ENCODE measurements at regions not wholly inside any gene's neighbourhood (a gene's known extent, or its start where the extent isn't known, plus 50 kb on each side); places are given as distances from the start of the nearest gene placed in this dataset.
"Not testable (repeated sequence)": the region's sequence is repeated elsewhere in the genome, so short reads cannot be mapped to it uniquely, and the experiment has no call there.

DNA sequence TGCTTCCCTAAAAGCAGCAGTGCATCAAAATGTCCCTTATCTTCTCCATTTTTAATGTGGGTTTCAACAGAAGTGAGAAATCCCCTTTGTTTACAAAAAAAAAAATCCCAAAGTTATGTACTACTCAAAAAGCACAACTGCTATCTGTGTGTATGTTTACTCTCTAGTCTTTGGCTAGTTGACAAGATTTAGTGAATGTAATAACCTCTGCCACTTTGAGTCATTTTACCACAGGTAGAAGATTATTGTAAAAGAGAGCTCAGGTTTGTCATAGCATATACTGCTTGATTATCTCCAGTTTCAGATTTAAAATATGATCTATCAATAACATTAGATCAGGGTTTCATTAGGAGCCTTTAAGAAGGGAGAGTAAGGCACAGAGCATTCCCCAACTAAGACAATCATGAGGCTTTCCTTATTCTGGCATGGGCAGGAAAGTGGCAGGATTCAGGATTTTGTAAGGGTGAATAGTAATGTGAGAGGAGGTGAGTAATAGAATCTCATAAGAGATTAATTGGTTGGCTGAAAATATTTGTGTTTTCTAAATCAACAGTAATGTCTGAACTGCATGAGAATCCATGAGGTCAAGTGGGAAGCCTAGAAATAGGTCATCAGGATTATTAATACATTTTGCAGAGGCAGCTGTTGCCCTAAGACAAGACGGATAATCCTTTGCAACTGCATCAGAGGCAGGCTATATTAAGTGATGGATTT is 1780.3 kb upstream of the LRRTM1 start:
- DNase-seq (ENCODE audit: low read depth), result no peak

DNA sequence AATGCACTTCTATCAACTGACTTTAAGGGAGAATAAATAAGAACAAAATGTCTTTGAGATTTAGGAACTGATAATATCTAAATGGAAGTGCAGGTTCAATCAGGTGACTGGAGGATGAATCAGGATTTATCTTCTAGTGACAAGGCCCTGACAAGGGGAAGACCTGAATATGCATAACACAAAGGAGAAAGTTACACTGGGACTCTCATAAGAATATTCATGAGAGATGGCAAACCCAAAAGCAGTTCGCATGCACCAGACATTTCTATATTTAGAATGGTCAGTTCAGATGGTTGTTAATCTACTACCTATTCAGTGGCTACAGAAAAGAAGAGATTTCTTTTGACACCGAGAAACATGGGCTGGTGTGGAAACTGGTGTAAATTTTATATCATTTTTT is 1771.3 kb upstream of the LRRTM1 start:
- no peak for DNase-seq (ENCODE audit: low read depth)

DNA sequence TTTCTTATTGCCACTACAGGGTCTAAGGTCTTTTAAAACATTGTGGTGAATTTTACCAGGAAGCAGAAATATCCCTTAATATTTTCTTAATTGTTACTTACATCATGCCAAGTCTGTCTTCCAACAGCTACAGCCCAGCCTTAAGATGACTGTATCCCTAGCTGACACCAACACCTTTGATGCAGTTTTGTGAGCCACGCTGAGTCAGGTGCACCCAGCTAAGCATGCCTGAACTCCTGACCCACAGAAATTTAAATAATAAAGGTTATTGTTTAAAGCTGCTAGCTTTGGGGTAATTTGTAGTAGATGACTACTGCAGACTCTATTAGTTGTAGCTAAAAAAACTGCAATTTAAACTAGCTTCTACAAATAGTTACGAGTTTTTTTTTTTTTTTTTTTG is 1757.9 kb upstream of the LRRTM1 start:
- no peak for DNase-seq (ENCODE audit: low read depth)

DNA sequence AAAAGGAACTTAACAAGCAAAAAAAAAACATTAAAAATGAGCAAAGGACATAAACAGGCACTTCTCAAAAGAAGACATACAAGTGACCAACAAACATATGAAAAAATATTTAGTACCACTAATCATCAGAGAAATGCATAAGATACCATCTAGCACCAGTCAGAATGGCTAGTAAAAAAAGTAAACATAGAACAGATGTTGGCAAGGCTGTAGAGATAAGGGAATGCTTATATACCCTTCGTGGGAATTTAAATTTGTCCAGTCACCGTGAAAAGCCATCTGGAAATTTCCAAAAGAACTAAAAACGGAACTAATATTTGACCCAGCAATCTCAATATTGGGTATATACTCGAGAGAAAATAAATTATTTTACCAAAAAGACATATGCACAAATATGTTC is 1751.3 kb upstream of the LRRTM1 start:
- no peak for DNase-seq (ENCODE audit: low read depth)

DNA sequence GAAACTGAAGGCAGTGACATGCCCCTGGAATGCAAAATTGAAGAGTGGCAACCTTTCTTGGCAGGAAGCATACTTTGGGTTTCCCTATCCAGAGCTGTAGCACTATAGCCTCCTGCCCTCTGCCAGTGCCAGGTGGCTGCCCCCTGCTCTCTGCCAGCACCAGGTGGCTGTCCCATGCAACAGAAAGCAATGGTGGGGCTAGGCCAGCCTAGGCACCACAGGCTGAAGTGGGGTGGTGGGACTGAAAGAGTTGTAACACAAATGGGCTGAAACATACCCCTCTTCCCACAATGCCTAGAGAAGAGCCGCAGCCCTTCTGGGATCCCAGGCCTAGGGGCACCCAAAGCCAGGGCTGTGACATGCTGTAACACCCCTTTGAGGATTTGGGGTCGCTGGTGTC is 1739.3 kb upstream of the LRRTM1 start:
- no peak for DNase-seq (ENCODE audit: low read depth)

DNA sequence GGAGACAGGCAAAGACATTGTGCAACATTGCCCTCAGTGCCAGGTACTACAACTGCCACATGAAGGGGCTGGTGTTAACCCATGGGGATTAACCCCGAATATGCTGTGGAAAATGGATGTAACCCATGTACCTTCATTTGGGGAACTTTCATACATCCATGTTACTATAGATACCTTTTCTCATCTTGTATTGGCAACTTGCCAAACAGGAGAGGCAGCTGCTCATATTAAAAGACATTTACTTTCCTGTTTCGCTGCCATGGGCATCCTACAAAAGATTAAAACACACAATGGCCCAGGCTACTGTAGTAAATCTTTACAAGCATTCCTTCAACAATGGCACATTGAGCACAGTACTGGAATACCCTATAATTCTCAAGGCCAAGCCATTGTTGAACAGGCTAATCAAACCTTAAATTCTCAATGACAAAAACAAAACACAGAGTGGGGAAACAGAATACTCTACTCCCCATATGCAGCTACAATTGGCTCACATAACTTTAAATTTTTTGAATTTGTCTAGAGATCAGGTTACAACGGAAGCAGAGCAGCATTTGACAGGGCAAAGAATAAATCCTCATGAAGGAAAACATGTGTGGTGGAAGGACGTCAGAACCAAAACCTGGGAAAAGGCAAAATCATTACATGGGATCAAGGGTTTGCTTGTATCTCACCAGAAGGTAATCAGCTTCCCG is 1723.5 kb upstream of the LRRTM1 start:
- no peak for DNase-seq (ENCODE audit: low read depth)

DNA sequence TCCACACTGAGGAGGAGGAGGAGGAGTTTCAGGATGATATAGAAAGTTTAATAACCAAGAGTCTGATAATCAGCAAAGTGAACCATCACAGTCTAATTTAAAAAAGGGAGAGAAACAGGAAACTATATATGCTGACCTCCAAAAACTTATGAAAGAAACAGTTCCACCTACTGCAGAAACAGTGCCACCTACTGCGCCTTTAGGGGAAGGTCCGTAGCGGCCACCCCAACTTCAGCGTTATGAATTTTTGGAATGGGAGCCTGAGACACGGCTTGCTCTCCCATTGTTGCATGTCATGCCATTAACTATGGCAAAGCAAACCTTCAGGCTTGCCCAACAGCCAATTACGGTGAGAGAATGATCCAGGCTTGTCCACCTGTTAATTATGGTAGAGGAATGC is 1719.2 kb upstream of the LRRTM1 start:
- no peak for DNase-seq (ENCODE audit: low read depth)

DNA sequence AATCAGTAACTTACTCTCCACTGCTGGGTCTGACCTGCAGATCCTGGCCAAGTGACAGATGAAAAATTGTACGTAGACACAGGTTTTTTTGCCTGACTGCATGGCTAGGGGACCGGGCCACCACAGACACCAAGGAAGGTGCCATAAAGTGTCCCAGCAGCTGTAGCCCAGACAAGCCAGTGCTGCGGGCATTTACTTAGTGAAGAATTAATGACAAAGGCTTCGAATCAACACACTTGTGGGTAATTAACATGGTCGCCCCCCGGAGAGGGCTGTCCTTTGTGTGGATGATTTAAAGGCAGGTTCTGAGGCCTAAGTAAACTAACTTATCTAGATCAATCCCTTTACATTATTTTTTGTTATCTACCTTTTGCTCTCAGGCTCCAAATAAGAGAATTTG is 1709.1 kb upstream of the LRRTM1 start:
- DNase-seq (ENCODE audit: low read depth), result no peak

DNA sequence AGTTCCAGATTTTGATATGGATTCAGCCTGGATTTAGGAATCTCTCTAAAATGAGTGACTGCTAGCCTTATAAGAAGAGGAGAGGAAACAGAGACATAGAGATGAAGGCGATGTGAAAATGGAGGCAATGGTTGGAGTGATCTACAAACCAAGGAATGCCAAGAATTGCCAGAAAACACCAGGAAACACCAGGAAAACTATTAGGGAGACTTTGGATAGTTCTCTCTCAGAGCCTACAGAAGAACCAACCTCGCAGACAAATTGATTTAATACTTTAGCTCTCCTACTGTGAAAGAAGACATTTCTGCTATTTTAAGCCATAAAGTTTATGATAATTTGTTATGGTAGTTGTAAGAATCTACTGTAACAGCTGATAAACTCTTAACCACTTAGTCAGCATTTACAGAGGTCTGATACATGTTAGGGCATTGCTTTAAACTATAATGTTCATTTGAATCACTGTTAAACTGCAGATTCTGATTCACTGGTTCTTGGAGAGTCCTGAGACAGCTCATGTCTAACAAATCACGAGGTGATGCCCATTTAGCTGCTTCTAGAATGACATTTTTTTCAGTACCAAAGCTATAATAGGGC is 1702.6 kb upstream of the LRRTM1 start:
- no peak for DNase-seq (ENCODE audit: low read depth)

DNA sequence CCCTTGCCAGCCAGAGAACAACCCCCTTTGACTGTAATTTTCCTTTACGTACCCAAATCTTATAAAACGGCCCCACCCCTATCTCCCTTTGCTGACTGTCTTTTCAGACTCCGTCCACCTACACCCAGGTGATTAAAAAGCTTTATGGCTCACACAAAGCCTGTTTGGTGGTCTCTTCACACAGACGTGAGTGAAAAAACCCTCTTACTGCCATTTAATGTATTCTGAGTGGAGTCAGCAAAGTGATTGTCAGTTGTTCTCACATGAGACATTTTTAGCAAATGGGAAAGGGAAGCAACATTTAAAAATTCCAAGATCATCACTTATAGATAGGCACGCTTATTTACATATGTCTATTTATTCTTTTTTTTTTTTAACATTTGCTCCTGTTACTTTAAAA is 1701.3 kb upstream of the LRRTM1 start:
- DNase-seq (ENCODE audit: low read depth), result not testable (repeated sequence)

DNA sequence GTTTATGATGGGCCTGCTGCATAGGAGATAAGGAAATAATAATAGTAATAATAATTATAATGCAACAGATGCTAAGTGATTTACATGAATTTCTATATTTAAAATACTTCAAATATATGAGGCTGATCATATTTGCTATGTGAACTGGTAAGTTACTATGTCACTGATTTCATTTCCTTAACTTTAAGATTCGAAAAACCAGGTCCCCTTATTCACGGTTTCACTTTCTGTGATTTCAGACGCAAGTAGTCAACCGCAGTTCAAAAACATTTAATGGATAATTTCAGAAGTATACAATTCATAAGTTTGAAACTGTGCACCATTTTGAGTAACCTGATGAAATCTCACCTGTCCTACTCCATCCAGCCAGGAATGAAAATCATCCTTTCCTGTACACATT is 1697.1 kb upstream of the LRRTM1 start:
- no peak for DNase-seq (ENCODE audit: low read depth)

DNA sequence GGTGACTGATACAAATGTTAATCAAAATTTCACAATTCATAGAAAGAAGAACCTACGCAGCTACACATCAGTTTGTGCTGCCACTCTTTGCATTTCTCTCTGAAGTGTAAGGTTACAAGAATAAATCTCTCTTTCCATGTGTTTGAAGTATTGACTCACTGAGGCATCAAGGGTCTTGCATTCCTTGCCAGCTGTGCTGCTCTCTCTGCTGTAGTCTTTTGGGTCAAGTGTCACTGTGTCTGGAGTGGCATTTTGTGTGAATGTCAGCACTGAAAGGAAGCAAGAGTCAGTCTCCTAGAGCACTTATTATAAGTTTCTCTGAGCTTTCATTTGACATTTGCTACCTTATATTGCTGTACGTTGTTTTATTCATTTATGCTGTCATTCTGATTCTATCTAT is 1696.1 kb upstream of the LRRTM1 start:
- DNase-seq (ENCODE audit: low read depth), result no peak

DNA sequence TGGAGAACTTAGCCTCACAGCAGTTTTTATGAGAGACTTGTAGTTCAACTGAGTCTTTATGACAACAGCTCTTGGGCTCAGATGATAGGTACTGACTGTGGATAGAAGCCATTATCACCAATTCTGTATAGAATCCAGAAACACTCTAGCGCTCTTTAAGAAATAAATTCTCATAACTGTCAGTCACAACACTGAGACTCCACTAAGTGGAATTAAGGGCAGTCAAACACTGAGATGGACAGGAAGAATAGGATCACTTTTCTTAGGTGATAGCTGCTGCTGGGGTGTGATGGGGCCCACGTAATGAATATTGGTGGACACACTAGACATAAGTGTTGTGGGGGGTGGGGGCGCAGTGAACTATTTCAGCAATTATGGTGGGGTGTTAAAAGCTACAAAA is 1691.8 kb upstream of the LRRTM1 start:
- DNase-seq (ENCODE audit: low read depth), result no peak

DNA sequence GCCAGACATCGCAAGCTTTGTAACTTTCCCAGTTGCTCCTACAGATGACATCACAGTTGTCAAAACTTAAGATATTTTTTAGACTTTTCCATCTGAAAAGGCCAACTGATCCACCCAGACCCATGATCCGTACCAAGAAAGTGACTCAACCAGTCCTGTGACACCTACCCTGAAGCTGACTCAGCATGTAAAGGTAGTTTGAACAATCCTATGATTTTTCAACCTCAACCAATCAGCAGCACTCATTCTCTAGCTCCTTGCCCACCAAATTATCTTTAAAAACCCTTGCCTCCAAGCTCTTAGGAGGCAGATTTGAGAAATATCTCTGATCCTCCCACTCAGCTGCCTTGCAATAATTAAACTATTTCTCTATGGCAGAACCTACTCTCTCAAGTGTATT is 1686.7 kb upstream of the LRRTM1 start:
- no peak for DNase-seq (ENCODE audit: low read depth)

DNA sequence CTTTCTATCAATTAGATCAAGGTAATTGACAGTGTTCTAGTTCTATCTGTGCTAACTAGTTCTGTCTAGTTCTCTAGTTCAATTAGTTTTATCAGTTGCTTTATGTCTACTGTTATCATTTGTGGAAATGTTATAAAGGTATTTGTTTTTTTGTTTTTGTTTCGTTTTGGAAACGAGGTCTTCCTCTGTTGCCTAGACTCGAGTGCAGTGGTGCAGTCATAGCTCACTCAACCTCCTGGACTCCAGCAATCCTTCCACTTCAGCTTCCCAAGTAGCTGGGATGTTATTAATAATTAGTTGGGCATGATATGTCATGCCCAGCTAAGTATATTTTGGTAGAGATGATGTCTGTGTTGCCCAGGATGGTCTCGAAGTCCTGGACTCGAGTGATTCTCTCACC is 1682.8 kb upstream of the LRRTM1 start:
- no peak for DNase-seq (ENCODE audit: low read depth)

DNA sequence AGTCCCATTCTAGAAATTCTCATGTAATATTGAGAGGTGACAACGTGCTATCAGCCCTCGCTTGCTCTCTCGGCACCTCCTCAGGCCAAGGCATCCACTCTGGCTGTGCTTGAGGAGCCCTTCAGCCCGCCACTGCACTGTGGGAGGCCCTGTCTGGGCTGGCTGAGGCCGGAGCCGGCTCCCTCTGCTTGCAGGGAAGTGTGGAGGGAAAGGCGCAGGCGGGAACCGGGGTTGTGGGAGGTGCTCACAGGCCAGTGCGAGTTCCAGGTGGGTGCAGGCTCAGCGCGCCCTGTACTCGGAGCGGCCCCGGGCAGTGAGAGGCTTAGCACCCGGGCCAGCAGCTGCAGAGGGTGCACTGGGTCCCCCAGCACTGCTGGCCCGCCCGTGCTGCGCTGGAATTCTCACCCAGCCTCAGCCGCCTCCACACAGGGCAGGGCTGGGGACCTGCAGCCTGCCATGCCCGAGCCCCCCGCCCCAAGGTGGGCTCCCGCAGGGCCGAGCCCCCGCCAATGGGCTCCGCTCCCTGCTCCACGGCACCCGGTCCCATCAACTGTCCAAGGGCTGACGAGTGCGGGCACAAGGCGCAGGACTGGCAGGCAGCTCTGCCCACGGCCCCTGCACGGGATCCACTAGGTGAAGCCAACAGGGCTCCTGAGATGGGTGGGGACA is 1680.6 kb upstream of the LRRTM1 start:
- DNase-seq (ENCODE audit: low read depth), result no peak

DNA sequence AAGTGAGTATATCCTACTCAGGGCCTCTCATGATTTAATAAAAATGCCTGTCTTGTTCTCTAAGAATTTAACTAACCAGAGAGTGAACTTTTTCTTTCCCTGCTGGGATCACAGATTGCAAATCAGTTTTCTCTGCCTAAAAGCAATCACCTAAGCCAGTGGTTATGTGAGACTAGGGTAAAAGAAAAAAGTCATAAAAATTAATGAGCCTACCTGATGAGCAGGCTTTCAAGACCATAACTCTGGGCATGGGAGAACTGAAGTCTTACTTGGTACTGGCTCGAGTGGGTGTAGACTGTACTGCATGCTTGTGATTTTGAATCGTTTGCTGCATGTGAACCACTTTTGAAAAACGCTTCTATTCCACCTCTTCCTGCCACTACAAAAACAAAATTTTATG is 1677.0 kb upstream of the LRRTM1 start:
- no peak for DNase-seq (ENCODE audit: low read depth)

DNA sequence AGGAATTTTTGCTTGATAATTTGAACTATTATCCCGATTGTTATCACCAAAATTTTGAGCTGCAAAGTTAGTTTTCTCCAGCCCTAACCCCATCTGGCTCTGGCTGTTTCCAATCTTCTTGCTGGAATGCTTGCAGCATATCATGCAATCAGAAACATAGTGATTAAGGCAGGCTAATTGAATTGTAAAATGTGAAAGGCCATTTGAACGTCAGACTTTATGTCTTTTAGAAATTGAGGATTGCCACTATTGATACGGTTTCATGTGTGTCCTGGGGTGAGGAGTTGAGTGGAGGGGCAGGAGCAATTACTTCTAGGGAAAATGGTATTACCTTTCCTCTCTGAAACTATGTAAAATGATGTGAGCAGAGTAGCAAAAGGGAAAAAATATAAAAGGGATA is 1674.5 kb upstream of the LRRTM1 start:
- DNase-seq (ENCODE audit: low read depth), result no peak

DNA sequence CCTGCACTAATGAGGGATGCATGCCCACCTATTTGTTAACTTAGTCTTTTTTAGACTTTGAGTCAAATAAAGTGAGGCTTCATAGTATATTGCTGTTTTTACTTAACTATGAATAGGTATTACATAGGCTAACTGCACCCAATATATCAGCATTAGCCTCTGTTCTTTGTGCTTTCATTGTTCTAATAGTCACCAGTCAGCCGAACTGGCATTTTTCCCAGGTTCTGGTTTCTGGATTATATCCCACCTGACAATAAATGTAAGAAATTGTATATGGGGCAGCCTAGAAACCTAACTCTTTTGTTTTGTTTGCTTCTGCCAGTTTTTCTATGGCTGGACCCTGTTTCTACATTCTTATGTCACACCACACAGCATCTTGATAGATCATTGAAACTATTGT is 1672.4 kb upstream of the LRRTM1 start:
- no peak for DNase-seq (ENCODE audit: low read depth)

DNA sequence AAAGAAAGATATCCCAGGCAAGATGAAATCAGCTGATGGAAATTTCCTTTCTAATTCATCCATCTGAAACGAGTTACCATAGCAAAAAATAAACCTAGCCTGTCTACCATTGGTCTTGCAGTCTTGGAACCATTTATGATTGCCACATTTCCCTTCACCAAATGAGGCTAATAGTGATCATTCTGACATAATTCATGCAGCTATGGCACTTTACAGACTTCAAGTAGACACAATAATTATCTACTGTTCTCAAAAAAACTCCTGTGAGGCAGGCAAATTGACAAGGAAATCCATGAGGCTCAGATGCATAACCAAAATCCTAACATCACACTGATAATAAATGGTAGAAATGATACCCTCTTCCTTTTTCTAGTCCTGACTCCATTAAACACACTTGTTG is 1669.7 kb upstream of the LRRTM1 start:
- no peak for DNase-seq (ENCODE audit: low read depth)

DNA sequence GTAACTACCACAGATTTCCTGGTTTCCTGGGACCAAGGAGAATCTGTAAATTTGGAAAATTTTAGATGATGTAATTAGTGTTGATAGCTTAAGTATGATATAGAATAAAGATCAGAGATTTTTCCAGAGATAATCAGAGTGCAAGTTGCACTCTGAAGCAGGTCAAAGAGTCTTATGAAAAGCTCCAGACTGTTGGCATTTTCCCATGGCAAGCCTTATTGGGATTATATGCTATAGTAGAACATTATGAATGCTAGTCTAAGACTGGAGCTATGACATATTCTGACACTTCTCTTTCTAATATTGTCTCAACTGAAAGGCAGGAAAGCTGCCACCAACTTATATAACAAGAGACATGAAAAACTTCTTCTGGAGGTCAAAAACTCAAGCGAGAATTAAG is 1638.3 kb upstream of the LRRTM1 start:
- no peak for DNase-seq (ENCODE audit: low read depth)

DNA sequence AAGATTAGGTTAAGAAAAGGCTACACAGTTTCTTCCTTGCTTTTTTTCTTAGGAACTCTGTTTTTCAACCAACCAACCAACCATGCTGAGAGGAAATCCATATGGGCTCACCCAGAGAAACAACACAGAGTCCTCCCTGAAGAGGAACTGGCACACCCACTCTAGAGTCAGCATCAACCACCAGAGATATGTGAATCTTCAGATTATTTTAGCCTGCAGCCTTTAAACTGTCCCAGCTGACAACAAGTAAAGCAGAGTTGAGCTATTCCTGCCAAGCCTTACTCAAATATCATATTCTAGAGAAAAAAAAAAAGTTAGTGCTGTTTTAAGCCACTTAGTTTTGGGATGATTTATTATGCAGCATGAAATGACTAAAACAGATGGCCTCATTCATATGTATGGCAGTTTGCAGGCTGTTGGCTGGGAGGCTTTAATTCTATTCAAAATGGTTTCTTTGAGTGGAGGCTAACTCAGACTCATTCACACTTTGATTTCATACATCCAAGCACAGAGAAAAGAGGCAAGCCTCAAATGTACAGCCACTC is 1637.7 kb upstream of the LRRTM1 start:
- no peak for DNase-seq (ENCODE audit: low read depth)

All from stimulated activated CD8-positive, alpha-beta memory T cell treated with anti-CD3 and anti-CD28 coated beads, Interleukin-15, amount 100 ng/mL, for 1 hour (primary cell).